ENCODE measurements at regions not wholly inside any gene's neighbourhood (a gene's known extent, or its start where the extent isn't known, plus 50 kb on each side); places are given as distances from the start of the nearest gene placed in this dataset.

GRCh38 chr1:38222891-38223290 lies 176.3 kb upstream of the POU3F1 start:
- DNase-seq (ENCODE audit: low read depth, low spot score) (no peak), FAIRE-seq (no peak)
- H3K9me3 ChIP-seq (replicated peaks; ENCODE audit: control insufficient read depth, insufficient read depth, low read length) = no peaks in the 10 kb centered on the region
- CTCF ChIA-PET = no interaction called here
- no peaks in the 10 kb centered on the region for H4K20me1 ChIP-seq (replicated peaks; ENCODE audit: control insufficient read depth, extremely low read depth, insufficient read depth, low read length)
- H3K9ac ChIP-seq (replicated peaks; ENCODE audit: extremely low read depth, insufficient read depth, low read length) = no peak overlapping the region
- intact Hi-C loops (cut with micrococcal nuclease) (no loop called here), dilution Hi-C loops (cut with MboI; ENCODE audit: extremely low pct_ligation_motif_present, low sequenced_read_pairs) (no loop called here)
- no peaks in the 10 kb centered on the region for H3K9me1 ChIP-seq (replicated peaks; ENCODE audit: control insufficient read depth, extremely low read depth, insufficient read depth, low read length)
- H2AFZ ChIP-seq (ENCODE audit: low read depth, low read length) = no peak overlapping the region
- no peak overlapping the region for H3K4me3 ChIP-seq (replicated peaks in 1 of 3; ENCODE audit: insufficient read depth in 1 of 3, low read depth in 1 of 3, low read length in 3 of 3)
- no peaks in the 10 kb centered on the region for H3K4me1 ChIP-seq (ENCODE audit: control insufficient read depth, extremely low read depth, insufficient read depth, low read length)
- POLR2A ChIA-PET = no interaction called here
- no peak overlapping the region for H3K27ac ChIP-seq (ENCODE audit: insufficient read depth, low read depth, low read length)
- no peak overlapping the region for H3K4me2 ChIP-seq (ENCODE audit: insufficient read depth, low read length)
- H3K27me3 ChIP-seq (ENCODE audit: control insufficient read depth in 2 of 2, insufficient read depth in 2 of 2, low read length in 2 of 2) = peaks cover 7 to 14% of the 10 kb centered on the region in 2 experiments
- TF ChIP-seq POLR2AphosphoS5 (IDR thresholded peaks at IDR 0.05; ENCODE audit: insufficient read depth, low read depth, low read length) (no peak), EZH2 (IDR thresholded peaks at IDR 0.05; ENCODE audit: borderline replicate concordance, low read depth, low read length, severe bottlenecking) (no peak), CTCF (IDR thresholded peaks at IDR 0.05; ENCODE audit: extremely low read depth in 1 of 2, insufficient read depth in 1 of 2, low read depth in 1 of 2, low read length in 2 of 2) (no peak), POLR2A (IDR thresholded peaks at IDR 0.05; ENCODE audit: low read depth, low read length) (no peak), MYC (IDR thresholded peaks at IDR 0.05; ENCODE audit: low read depth, low read length) (no peak), MAX (IDR thresholded peaks at IDR 0.05; ENCODE audit: insufficient read depth, insufficient read length) (no peak), GATA2 (IDR thresholded peaks at IDR 0.05; ENCODE audit: insufficient read depth, insufficient read length, low read depth, low read length) (no peak)
- no peaks in the 10 kb centered on the region for H3K36me3 ChIP-seq (ENCODE audit: control insufficient read depth in 2 of 2, extremely low read depth in 1 of 2, insufficient read depth in 2 of 2, low read length in 2 of 2)
- BruUV-seq (replicated peaks) = no TSS peak
- H3K79me2 ChIP-seq (ENCODE audit: control insufficient read depth, insufficient read depth, low read length) = no peaks in the 10 kb centered on the region
